Hepatocyte (in vitro differentiated cells): ENCODE measurements at regions not wholly inside any gene's neighbourhood (a gene's known extent, or its start where the extent isn't known, plus 50 kb on each side); places are given as distances from the start of the nearest gene placed in this dataset.

Source experiments
- CTCF ChIP-seq: fragments of 200-600 bp; sonication (generic); IDR thresholded peaks from 2 replicates; pipeline ENCODE4 v1.5.1; 2016; ENCODE audit warnings: antibody characterized with exemption, mild to moderate bottlenecking; ENCODE audit not compliant: poor library complexity
- EZH2 ChIP-seq: fragments of 200-600 bp; sonication (generic); IDR thresholded peaks from 2 replicates; pipeline ENCODE4 v1.6.1; 2016; ENCODE audit warnings: antibody characterized with exemption, mild to moderate bottlenecking, borderline replicate concordance
- EZH2phosphoT487 ChIP-seq: fragments of 200-600 bp; sonication (generic); IDR thresholded peaks from one replicate; pipeline ENCODE4 v1.6.1; 2018; ENCODE audit warnings: antibody characterized with exemption, mild to moderate bottlenecking, low read depth, moderate library complexity; ENCODE audit not compliant: unreplicated experiment, severe bottlenecking

DNA sequence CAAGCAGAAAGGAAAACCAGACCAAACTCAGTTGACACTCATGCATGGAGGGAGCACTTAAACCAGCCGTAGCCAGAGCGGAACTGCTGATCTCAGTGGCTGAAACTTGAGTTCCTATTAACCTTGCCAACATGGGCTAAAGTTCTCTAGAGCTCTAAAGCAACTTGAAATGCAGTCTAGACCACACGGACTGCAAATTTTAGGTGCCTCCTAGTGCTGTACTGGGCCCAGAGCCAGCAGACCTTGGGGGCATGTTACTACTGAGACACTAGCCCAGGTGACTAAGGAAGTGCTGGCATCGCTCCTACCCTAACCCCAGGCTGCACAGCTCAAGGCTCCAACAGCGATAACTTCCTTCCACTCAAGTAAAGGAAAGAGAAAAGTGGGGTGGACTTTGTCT lies 236.5 kb downstream of the AKAIN1 start:
- TF ChIP-seq CTCF (no peak), EZH2phosphoT487 (no peak), EZH2 (no peak)
